ENCODE measurements at regions not wholly inside any gene's neighbourhood (a gene's known extent, or its start where the extent isn't known, plus 50 kb on each side); places are given as distances from the start of the nearest gene placed in this dataset.

DNA sequence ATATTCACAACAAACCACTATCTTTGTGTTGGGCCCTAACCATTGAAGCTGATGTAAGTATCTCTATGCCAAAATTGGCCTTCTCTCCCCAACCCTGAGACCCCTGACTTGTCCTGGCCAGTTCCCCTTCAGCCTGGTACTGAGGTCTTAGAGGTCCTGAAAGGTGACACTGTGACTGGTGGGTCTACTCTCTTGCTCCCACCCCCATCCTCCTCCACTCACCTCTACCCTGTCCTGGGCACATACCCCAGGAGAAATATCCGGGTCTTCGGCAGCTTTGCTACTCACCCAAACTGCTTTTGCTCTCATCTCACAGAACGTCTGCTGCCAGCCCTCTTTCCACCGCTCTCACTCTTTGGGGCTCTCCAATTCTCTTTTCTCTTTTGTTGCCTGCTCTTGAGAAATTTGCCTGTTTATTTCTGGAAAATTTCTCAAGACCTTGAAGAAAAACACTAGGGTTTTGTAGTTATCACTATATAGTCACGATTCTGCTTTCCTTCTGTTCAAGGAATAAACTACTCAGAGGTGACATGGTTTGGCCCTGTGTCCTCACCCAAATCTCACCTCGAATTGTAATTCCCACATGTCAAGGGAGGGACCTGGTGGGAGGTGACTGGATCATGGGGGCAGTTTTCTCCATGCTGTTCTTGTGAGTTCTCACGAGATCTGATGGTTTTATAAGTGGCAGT is 133.8 kb upstream of the PKDCC start:
- TF ChIP-seq, protein P1, sequence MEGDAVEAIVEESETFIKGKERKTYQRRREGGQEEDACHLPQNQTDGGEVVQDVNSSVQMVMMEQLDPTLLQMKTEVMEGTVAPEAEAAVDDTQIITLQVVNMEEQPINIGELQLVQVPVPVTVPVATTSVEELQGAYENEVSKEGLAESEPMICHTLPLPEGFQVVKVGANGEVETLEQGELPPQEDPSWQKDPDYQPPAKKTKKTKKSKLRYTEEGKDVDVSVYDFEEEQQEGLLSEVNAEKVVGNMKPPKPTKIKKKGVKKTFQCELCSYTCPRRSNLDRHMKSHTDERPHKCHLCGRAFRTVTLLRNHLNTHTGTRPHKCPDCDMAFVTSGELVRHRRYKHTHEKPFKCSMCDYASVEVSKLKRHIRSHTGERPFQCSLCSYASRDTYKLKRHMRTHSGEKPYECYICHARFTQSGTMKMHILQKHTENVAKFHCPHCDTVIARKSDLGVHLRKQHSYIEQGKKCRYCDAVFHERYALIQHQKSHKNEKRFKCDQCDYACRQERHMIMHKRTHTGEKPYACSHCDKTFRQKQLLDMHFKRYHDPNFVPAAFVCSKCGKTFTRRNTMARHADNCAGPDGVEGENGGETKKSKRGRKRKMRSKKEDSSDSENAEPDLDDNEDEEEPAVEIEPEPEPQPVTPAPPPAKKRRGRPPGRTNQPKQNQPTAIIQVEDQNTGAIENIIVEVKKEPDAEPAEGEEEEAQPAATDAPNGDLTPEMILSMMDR (IDR thresholded peaks at IDR 0.05; ENCODE audit: borderline replicate concordance, control extremely low read depth, extremely low read depth, insufficient read depth, missing control alignments), result no peak
- DNase-seq (ENCODE audit: low spot score), result no peak
- in situ Hi-C loops (cut with MboI; ENCODE audit: low sequenced_read_pairs, unreplicated experiment), result no loop called here

DNA sequence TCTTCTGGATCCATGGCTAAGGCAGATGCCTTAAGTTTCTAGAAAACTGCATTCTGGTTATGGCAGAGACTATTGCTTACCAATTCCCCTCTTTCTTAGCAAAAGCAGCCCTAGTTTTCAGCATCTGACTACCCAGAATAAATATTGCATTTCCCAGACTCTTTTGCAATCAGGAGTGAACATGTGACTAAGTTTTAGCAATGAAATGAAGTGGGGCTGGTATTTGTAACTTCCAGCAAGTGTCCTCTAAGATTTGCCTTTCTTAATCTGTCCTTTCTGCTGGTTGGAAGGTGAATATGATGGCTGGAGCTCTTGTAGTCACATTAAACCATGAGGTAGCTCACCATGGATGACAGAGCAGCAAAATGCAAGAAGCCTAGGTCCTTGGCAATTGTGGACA is 132.9 kb upstream of the PKDCC start:
- no peak for DNase-seq (ENCODE audit: low spot score)
- TF ChIP-seq, protein P1 (IDR thresholded peaks at IDR 0.05; ENCODE audit: borderline replicate concordance, control extremely low read depth, extremely low read depth, insufficient read depth, missing control alignments), result no peak

DNA sequence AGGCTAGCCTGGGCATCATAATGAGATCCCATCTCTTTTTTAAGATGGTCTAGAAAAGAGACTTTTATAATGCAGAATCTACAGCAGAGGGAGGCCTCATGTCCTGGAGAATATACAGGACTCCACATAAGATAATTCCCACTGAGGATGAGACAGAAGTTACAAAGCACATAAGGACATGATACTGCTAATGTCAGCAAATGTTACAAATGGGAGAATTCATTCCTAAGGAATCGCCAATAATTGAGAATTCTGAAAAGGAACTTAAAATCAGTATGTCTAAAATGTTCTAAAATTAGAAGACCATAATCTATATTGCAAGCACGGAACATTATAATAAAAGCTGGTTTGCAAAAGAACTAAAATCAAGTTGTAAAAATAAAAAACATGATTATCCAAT is 131.6 kb upstream of the PKDCC start:
- DNase-seq (ENCODE audit: low spot score), result no peak
- in situ Hi-C loops (cut with MboI; ENCODE audit: low sequenced_read_pairs, unreplicated experiment), result no loop called here
- TF ChIP-seq, protein P1 (IDR thresholded peaks at IDR 0.05; ENCODE audit: borderline replicate concordance, control extremely low read depth, extremely low read depth, insufficient read depth, missing control alignments), result no peak

More for the DNA sequence above, 132.9 kb upstream of the PKDCC start:
- in situ Hi-C loops (cut with MboI; ENCODE audit: low sequenced_read_pairs, unreplicated experiment), result no loop called here

DNA sequence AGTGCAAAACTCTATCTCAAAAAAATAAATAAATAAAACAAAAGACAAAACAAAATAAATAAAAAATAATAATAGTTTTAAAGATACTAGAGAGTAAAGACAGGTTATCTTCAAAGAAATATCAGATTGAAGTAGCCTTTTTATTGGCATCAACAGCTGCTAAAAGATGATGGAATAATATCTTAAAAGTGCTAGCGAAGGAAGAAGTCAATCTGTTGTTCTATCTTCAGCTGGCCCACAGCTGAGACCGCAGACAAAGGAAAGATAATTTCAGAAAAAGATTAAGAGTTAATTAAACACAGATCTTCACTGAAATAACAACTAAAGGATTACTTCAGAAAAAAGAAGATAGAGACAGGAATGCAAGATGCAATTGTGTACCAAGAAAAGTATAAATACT is 130.2 kb upstream of the PKDCC start:
- TF ChIP-seq, protein P1 (IDR thresholded peaks at IDR 0.05; ENCODE audit: borderline replicate concordance, control extremely low read depth, extremely low read depth, insufficient read depth, missing control alignments), result no peak
- DNase-seq (ENCODE audit: low spot score), result no peak
- in situ Hi-C loops (cut with MboI; ENCODE audit: low sequenced_read_pairs, unreplicated experiment), result no loop called here

DNA sequence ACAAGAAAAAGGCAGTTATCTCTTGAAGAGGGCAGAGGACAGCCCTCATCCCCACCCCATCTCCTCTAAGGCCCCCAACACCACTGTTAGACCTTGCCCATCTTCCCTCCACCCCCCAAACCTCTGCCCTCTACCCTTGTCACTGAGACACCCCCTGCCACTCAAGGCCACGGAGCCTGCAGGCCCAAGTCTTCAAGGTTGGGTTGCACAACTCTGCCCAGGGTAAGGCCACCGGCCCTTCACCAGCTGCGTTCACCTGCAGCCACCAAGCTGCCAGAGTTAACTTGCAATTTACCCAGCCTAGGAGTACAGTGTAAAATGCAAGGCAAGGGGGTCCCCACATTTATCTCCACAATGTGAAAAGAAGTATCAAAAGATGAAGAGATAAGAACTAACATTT is 128.7 kb upstream of the PKDCC start:
- DNase-seq (ENCODE audit: low spot score), result no peak
- TF ChIP-seq, protein P1 (IDR thresholded peaks at IDR 0.05; ENCODE audit: borderline replicate concordance, control extremely low read depth, extremely low read depth, insufficient read depth, missing control alignments), result no peak
- in situ Hi-C loops (cut with MboI; ENCODE audit: low sequenced_read_pairs, unreplicated experiment), result no loop called here

DNA sequence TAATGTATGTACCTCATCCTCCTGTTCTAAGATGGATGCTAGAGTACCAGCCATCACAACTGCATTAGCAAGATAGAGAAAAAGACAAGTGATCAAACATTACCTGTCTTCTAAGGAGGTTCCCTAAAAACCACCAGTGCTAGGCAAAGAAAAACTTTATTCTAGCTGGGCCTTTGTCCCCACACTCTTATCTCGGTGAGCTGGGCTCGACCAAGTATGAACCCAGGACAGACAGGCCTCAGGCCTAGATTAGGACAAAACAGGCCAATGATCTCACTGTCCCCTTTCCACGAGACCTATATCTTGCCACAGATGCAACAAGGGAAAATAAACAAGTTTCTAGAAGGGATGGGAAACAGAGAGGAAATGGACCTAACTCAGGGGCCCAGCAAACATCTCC is 127.6 kb upstream of the PKDCC start:
- TF ChIP-seq, protein P1 (IDR thresholded peaks at IDR 0.05; ENCODE audit: borderline replicate concordance, control extremely low read depth, extremely low read depth, insufficient read depth, missing control alignments), result no peak
- in situ Hi-C loops (cut with MboI; ENCODE audit: low sequenced_read_pairs, unreplicated experiment), result no loop called here
- DNase-seq (ENCODE audit: low spot score), result no peak

Data from GM13976 (cell line).